Mammary epithelial cell (primary cell): ENCODE measurements at regions not wholly inside any gene's neighbourhood (a gene's known extent, or its start where the extent isn't known, plus 50 kb on each side); places are given as distances from the start of the nearest gene placed in this dataset.

Experiments used
- CTCF ChIP-seq, 2 donors: IDR thresholded peaks in 1 of 2; conservative IDR thresholded peaks in 1 of 2; 2 replicates each; pipeline ENCODE4 v1.5.1; 2011 to 2012; ENCODE audit warnings: inconsistent platforms in 2 of 2, low read length in 2 of 2, mild to moderate bottlenecking in 2 of 2, control low read depth in 1 of 2, low read depth in 1 of 2; ENCODE audit not compliant: insufficient read depth in 1 of 2; ENCODE audit errors: extremely low read depth in 1 of 2
- EZH2 ChIP-seq: IDR thresholded peaks from 2 replicates; pipeline ENCODE4 v1.6.1; 2012; ENCODE audit warnings: low read length, inconsistent platforms, borderline replicate concordance

GRCh38 chr9:13378154-13378553 is 98.7 kb upstream of the MPDZ start:
- no peak for TF ChIP-seq CTCF (conservative IDR thresholded peaks at IDR 0.05 in 1 of 2, IDR thresholded peaks at IDR 0.05 in 1 of 2; ENCODE audit: extremely low read depth in 1 of 2, insufficient read depth in 1 of 2, low read depth in 1 of 2, low read length in 2 of 2)
- TF ChIP-seq EZH2 = no peak
